ENCODE measurements at regions not wholly inside any gene's neighbourhood (a gene's known extent, or its start where the extent isn't known, plus 50 kb on each side); places are given as distances from the start of the nearest gene placed in this dataset.

GRCh38 chr11:89608234-89608966 is 101.7 kb upstream of the TRIM77 start (continued):
- no peak for TF ChIP-seq RAD21 (IDR thresholded peaks at IDR 0.05 in 1 of 2, conservative IDR thresholded peaks at IDR 0.05 in 1 of 2; ENCODE audit: low read depth in 2 of 2, low read length in 2 of 2)

Data from H1 (cell line).